ENCODE measurements at regions not wholly inside any gene's neighbourhood (a gene's known extent, or its start where the extent isn't known, plus 50 kb on each side); places are given as distances from the start of the nearest gene placed in this dataset.
"Not testable (repeated sequence)": the region's sequence is repeated elsewhere in the genome, so short reads cannot be mapped to it uniquely, and the experiment has no call there.

DNA sequence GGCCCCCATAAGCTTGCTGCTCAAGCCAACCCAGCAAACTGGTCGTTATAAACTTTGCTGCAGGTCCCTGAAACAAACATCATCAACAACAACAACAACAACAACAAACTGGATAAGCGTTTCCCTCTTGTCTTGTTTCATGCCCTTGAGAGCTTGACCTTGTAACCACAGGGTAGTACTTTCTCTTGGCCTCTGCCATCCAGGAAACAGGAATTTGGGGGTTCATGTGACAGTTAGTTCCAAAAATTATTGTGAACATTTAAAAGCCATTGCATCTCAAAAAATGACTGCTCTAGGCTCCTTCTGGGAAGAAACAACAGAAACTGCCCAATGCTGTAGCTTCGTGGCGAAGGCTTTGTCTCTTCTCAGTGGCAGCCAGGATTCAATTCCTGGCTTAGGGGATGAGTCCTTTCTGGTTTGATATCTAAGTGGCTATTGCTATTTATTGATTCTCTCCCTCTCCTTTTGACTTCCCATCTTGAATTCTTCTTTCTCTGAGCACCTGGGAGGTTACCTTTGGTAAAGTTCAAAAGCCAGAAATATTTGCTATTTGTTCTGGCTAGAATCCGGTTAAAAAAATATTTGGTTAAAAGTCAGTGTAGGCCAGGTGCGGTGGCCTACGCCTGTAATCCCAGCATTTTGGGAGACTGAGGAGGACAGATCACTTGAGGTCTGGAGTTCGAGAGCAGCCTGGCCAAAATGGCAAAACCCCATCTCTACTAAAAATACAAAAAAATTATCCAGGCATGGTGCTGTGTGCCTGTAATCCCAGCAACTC is 52.0 kb upstream of the CPM start:
- no peak for DNase-seq

DNA sequence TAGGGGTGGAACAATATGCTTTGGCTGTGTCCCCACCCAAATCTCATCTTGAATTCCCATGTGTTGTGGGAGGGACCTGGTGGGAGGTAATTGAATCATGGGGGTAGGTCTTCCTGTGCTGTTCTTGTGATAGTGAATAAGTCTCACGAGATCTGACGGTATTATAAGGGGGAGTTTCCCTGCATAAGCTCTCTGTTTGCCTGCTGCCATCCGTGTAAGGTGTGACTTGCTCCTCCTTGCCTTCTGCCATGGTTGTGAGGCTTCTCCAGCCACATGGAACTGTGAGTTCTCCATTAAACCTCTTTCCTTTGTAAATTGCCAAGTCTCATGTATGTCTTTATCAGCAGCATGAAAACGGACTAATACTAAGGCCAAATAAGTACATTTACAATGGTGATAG is 64.6 kb upstream of the CPM start:
- DNase-seq: not testable (repeated sequence)

DNA sequence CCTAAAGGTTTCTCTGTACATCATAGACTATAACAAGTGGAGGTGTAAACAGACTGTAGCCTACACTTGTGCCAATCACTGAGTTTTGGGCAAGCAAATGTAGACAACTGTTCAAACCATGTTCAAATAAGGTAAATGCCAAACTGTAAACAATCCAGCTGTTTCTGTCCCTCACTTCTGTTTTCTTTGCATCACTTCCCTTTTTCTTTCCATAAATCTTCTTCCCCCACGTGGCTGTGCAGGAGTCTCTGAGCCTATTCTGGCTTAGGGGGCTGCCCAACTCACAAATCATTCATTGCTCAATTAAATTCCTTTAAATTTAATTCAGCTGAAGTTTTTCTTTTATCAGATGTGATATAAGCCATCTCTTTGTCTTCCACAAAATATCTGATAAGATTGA is 65.1 kb upstream of the CPM start:
- DNase-seq: no peak

GRCh38 chr12:69000074-69000473 is 67.1 kb upstream of the CPM start:
- no peak for DNase-seq

- no peak for DNase-seq
Observed at GRCh38 chr12:69000540-69001243, 67.7 kb upstream of the CPM start.

DNA sequence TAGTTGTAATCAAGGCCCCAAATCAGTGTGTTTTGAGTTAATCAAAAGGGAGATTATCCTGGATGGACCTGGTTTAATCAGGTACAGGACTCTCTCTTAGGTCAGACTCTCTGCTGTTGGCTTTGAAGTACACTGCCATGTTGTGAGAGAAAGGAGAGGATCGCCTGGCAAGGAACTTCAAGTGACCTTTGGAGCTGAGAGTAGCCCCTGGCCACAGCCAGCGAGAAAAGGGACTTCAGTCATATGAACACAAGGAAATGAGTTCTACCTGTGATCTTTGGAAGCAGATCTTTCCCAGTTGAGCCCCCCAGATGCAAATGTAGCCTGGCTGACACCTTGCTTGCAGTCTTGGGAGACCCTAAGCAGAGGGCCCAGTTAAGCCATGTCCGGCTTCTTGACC is 68.3 kb upstream of the CPM start:
- DNase-seq: no peak

DNA sequence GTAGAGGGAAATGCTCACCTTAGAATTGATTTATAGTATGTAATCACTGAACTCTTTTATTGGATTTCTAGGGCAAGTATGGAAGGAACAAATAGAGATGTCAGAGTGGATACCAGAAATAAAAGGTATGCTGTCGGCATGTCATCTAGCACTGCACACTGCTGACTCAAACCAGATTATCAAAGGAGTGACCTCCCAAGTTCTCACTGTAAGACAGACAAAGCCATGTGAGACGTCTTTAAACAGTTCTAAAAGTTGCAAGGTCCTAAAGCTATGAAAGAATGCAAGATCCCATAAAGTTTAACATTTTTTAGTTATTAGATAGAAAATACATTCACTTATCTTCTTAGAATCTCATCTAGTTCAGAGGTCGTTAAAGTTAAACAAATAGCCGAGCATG is 70.0 kb upstream of the CPM start:
- DNase-seq: no peak

DNA sequence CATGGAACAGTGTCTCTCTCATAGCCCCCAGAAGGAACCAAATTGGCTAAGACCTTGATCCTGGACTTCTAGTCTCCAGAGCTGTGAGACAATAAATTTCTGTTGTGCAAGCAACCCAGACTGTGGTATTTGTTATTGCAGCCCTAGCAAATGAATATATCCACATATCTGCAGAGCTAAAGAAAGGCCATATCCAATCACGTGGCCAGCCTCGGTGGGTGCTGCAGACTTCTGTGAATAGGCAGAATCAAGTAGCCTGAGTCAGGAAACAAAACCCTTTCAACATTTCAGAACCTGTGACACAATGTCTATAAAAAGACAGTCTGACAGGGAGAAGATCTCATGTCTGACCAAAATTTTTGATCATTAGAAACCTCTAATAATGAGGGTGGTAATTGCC is 71.0 kb upstream of the CPM start:
- DNase-seq: no peak

GRCh38 chr12:69007101-69007854 is 74.3 kb upstream of the CPM start:
- no peak for DNase-seq

DNA sequence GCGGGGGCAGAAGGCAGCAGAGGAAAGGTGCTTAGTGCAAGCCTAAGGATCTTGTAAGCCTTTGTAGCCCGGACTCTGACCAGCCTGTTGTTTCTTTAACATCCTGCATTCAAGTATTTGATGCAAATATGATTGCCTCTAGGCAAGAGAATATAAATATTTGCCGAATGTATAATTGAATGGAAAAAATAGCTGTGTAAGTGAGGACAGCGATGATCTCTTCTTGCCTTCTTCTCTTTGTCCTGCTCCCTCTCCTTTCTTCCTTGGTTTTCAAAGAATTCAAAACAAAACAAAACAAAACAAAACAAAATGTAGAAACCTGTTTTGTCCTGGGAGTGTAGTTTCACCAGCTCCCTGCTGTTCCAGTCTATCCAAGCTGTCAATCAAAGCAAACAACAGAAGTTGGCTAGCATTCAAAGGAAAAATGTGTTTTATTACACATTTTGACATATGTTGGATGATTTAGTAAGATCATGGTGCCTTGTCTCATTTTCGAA is 74.9 kb upstream of the CPM start:
- no peak for DNase-seq

GRCh38 chr12:69008520-69008919 is 75.5 kb upstream of the CPM start:
- DNase-seq: no peak

DNA sequence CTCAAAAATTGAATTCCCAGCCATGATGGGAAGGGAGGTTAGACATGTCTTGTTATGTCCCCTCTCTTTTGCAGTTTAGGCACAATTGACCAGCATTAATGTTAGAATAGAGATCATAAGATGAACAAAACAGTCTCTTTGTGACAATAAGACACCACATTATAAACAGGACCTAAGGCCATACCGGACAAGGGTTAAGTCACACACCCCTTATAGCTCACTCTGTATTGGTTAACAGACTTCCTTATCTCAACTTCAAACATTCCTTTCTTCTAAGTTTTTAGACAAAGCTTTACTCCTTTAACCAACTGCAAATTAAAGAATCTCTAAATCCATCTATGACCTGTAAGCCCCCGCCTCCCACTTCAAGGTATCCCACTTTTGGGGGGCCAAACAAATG is 81.1 kb upstream of the CPM start:
- DNase-seq: no peak

DNA sequence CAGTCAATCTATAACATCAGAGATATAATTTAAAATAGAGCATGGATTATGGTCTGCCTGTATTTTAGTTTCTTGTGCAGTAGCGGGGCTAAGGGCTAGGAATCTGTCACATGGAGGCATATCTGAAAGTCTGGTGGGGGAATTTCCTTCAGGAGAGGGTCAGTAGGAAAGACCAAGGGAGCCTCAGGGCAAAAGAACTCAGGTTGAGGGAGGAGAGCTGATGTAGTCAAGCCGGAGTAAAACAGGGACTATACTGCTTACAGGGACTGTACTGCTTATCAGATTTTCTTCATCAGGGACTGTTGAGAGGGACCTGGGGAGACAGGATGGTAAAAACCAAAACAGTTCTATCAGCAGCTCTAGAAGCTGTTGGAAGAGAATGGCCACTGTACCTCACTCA is 82.0 kb upstream of the CPM start:
- DNase-seq: no peak

DNA sequence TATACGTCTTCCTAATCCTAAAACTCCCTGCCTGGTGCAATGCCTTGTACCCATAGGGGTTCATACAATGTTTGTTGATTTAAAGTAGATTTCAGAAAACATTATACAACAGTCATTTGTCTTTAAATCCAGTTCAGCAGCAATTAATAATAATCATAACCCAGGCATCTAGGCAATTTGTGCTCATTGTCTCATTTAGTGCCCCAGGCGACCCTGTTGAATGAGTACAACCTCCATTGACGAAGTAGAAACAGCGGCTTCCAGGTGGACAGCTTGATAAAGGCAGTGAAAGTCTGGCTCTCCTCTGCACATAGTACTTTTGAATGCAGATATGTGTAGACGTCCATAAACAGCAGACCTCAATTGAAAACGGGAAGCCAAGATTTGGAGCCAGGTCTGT is 82.9 kb upstream of the CPM start:
- DNase-seq: no peak

GRCh38 chr12:69019082-69019481 is 86.1 kb upstream of the CPM start:
- DNase-seq: no peak

GRCh38 chr12:69019910-69020309 is 86.9 kb upstream of the CPM start:
- DNase-seq: no peak

DNA sequence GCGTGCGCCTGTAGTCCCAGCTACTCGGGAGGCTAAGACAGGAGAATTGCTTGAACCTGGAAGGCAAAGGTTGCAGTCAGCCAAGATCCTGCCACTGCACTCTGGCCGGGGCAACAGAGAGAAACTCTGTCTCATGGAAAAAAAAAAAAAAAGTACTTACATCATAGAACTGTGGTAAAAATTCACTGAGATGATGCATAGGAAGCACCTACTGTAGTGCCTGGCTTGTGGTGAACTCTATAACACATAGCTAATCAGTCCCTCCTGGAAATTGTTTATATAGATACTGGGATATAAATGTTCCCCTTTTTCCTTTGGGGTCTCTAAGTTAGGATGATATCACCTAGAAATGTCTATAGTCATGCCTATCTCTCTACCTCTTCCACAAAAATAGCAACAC is 89.7 kb upstream of the CPM start:
- no peak for DNase-seq

DNA sequence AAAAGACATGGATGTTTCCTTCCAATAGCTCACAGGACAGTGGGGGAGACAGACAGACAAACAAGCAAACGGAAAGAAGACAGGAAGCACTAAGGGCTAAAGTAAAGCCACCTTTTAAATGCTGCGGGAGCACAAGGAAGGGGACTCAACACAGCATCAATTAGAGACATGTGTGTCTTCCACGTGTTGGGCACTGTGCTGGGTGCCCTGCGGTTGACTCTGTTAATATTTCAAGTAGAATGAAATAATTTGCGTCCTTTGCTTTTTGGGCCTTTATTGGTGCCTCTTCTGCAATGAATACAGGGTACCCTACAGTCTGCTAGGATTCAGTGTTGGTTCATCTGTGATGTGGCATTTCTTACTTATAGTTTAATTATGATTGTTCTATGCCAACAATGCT is 90.9 kb upstream of the CPM start:
- DNase-seq: no peak

GRCh38 chr12:69024413-69024812 is 91.4 kb upstream of the CPM start:
- no peak for DNase-seq

- no peak for DNase-seq
Observed at GRCh38 chr12:69024907-69025306, 91.9 kb upstream of the CPM start.

DNA sequence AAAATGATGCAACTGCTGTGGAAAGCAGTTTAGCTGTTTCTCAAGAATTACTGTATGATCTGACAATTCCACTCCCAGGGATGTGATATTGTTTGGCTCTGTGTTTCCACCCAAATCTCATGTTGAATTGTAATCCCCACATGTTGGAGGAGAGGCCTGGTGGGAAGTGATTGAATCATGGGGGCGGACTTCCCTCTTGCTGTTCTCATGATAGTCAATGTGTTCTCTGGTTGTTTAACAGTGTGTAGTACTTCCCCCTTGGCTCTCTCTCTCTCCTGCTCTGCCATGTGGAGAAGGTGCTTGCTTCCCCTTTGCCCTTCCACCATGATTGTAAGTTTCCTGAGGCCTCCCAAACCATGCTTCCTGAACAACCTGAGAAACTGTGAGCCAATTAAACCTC is 93.4 kb upstream of the CPM start:
- no peak for DNase-seq

DNA sequence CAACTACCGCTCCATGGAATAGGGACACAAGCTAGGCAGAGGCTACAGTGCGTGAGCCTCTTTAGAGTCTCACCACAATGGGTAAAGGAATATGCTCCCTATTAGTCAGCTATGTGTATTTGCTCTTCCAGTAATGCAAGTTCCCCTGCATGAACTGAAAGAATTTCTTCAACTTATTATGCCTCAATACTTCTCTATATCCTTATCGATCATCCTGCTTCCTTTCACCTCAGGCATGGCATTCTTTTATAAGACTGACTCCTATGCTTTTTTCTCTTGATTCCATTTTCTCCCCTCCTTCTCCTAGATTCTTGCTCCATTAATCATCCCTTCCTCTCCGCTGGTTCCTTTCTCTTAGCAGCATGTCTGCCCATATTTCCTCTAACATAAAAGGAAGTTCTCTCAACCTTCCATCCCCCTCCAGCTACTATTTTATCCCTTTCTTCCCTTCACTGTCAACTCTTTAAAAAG is 94.5 kb upstream of the CPM start:
- DNase-seq: no peak

DNA sequence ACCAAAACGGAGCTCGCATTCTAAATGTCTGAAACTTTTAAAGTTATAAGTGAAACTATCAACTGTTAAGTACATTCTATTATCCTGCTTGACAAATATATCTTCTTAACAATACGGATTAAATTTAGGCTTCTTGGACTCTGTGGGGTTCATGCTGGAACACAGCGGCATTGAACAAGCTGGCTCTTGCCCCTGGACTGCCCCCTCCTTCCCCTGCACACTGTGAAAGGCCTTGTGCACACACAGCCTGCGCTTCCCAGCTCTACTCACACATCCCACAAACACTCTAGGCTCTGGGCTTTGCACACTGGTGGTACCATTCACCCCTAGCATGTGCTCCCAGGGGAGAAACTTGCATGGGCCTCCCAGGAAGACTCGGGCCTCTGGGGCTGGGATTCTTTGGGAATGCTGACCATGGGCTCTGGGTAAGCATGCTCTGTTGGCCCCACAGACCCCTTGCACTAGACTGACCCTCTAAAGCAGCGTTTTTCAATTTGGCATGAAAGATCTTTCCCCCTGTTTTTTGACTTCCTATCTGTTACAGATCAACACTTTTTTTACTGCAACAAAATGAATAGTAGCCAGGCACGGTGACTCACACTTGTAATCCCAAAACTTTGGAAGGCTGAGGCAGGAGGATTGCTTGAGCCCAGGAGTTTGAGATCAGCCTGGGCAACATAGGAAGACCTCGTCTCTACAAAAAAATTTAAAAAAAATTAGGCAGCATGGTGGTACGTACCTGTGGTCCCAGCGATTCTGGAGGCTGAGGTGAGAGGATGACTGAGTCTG is 96.2 kb upstream of the CPM start:
- DNase-seq: no peak
